ENCODE measurements at regions not wholly inside any gene's neighbourhood (a gene's known extent, or its start where the extent isn't known, plus 50 kb on each side); places are given as distances from the start of the nearest gene placed in this dataset.
"Not testable (repeated sequence)": the region's sequence is repeated elsewhere in the genome, so short reads cannot be mapped to it uniquely, and the experiment has no call there.

GRCh38 chr4:103424853-103425252 lies 226.7 kb upstream of the CENPE start:
- TF ChIP-seq LEF1 (IDR thresholded peaks at IDR 0.05; ENCODE audit: borderline replicate concordance), result no peak
- CTCF ChIA-PET, result no interaction called here
- POLR2A ChIA-PET, result no interaction called here
- DNase-seq (ENCODE audit: extremely low spot score), result no peak

GRCh38 chr4:103423261-103423660 lies 225.1 kb upstream of the CENPE start:
- TF ChIP-seq ELF4 (IDR thresholded peaks at IDR 0.05), result no peak
- TF ChIP-seq FOXM1 (IDR thresholded peaks at IDR 0.05; ENCODE audit: borderline replicate concordance), result no peak
- TF ChIP-seq ZNF384 (IDR thresholded peaks at IDR 0.05), result no peak
- TF ChIP-seq TARDBP (IDR thresholded peaks at IDR 0.05), result no peak
- no peak for TF ChIP-seq SUZ12 (IDR thresholded peaks at IDR 0.05)
- no peak for TF ChIP-seq NFRKB (IDR thresholded peaks at IDR 0.05)
- TF ChIP-seq PKNOX1 (IDR thresholded peaks at IDR 0.05), result no peak
- no peak for TF ChIP-seq BHLHE40 (IDR thresholded peaks at IDR 0.05; ENCODE audit: borderline replicate concordance)
- TF ChIP-seq HDGF (IDR thresholded peaks at IDR 0.05; ENCODE audit: borderline replicate concordance), result no peak
- TF ChIP-seq FOXA1 (IDR thresholded peaks at IDR 0.05), result no peak
- no peak for TF ChIP-seq L3MBTL2 (conservative IDR thresholded peaks at IDR 0.05)
- no peak for TF ChIP-seq FOXK2 (IDR thresholded peaks at IDR 0.05)
- TF ChIP-seq LEF1 (IDR thresholded peaks at IDR 0.05; ENCODE audit: borderline replicate concordance), result no peak
- no peak for TF ChIP-seq SP1 (IDR thresholded peaks at IDR 0.05)
- CTCF ChIA-PET, result no interaction called here
- no peak for DNase-seq (ENCODE audit: extremely low spot score)
- POLR2A ChIA-PET, result no interaction called here

GRCh38 chr4:103422467-103423219 lies 224.5 kb upstream of the CENPE start:
- TF ChIP-seq CTBP1 (IDR thresholded peaks at IDR 0.05; ENCODE audit: borderline replicate concordance) (no peak), L3MBTL2 (conservative IDR thresholded peaks at IDR 0.05) (no peak), FOXM1 (IDR thresholded peaks at IDR 0.05; ENCODE audit: borderline replicate concordance) (no peak), ARNT (IDR thresholded peaks at IDR 0.05) (no peak), SP1 (IDR thresholded peaks at IDR 0.05) (no peak), PKNOX1 (IDR thresholded peaks at IDR 0.05) (no peak), HDGF (IDR thresholded peaks at IDR 0.05; ENCODE audit: borderline replicate concordance) (no peak), ELF4 (IDR thresholded peaks at IDR 0.05) (no peak), NFRKB (IDR thresholded peaks at IDR 0.05) (no peak), SUZ12 (IDR thresholded peaks at IDR 0.05) (no peak), ZNF384 (IDR thresholded peaks at IDR 0.05) (no peak), BHLHE40 (IDR thresholded peaks at IDR 0.05; ENCODE audit: borderline replicate concordance) (no peak)
- POLR2A ChIA-PET, result no interaction called here
- CTCF ChIA-PET, result no interaction called here
- DNase-seq (ENCODE audit: extremely low spot score), result no peak

- ChIA-PET POLR2A (no interaction called here), CTCF (no interaction called here)
- no peak for TF ChIP-seq NFRKB (IDR thresholded peaks at IDR 0.05)
Measured at GRCh38 chr4:103415801-103416200, 217.7 kb upstream of the CENPE start.

GRCh38 chr4:103412646-103413045 lies 214.5 kb upstream of the CENPE start:
- POLR2A ChIA-PET; CTCF ChIA-PET; DNase-seq (ENCODE audit: extremely low spot score): not testable (repeated sequence)

More at GRCh38 chr4:103415801-103416200, 217.7 kb upstream of the CENPE start:
- no peak for DNase-seq (ENCODE audit: extremely low spot score)

GRCh38 chr4:103410386-103410785 lies 212.2 kb upstream of the CENPE start:
- POLR2A ChIA-PET, result no interaction called here
- CTCF ChIA-PET, result no interaction called here
- no peak for DNase-seq (ENCODE audit: extremely low spot score)
- TF ChIP-seq FOXA1 (IDR thresholded peaks at IDR 0.05), result no peak
- TF ChIP-seq SUZ12 (IDR thresholded peaks at IDR 0.05), result no peak
- TF ChIP-seq ARNT (IDR thresholded peaks at IDR 0.05), result no peak
- no peak for TF ChIP-seq BHLHE40 (IDR thresholded peaks at IDR 0.05; ENCODE audit: borderline replicate concordance)
- TF ChIP-seq LEF1 (IDR thresholded peaks at IDR 0.05; ENCODE audit: borderline replicate concordance), result no peak
- no peak for TF ChIP-seq CTBP1 (IDR thresholded peaks at IDR 0.05; ENCODE audit: borderline replicate concordance)
- no peak for TF ChIP-seq PKNOX1 (IDR thresholded peaks at IDR 0.05)
- TF ChIP-seq SP1 (IDR thresholded peaks at IDR 0.05), result no peak
- TF ChIP-seq FOXM1 (IDR thresholded peaks at IDR 0.05; ENCODE audit: borderline replicate concordance), result no peak
- TF ChIP-seq ZNF384 (IDR thresholded peaks at IDR 0.05), result no peak
- TF ChIP-seq FOXK2 (IDR thresholded peaks at IDR 0.05), result no peak
- TF ChIP-seq NFRKB (IDR thresholded peaks at IDR 0.05), result no peak
- no peak for TF ChIP-seq ELF4 (IDR thresholded peaks at IDR 0.05)
- TF ChIP-seq L3MBTL2 (conservative IDR thresholded peaks at IDR 0.05), result no peak
- no peak for TF ChIP-seq TARDBP (IDR thresholded peaks at IDR 0.05)
- no peak for TF ChIP-seq HDGF (IDR thresholded peaks at IDR 0.05; ENCODE audit: borderline replicate concordance)

GRCh38 chr4:103405415-103405814 lies 207.3 kb upstream of the CENPE start:
- TF ChIP-seq HDGF (IDR thresholded peaks at IDR 0.05; ENCODE audit: borderline replicate concordance) (no peak), ARNT (IDR thresholded peaks at IDR 0.05) (no peak), TARDBP (IDR thresholded peaks at IDR 0.05) (no peak), SP1 (IDR thresholded peaks at IDR 0.05) (no peak), ELF4 (IDR thresholded peaks at IDR 0.05) (no peak), FOXM1 (IDR thresholded peaks at IDR 0.05; ENCODE audit: borderline replicate concordance) (no peak), CTBP1 (IDR thresholded peaks at IDR 0.05; ENCODE audit: borderline replicate concordance) (no peak), FOXA1 (IDR thresholded peaks at IDR 0.05) (no peak), SUZ12 (IDR thresholded peaks at IDR 0.05) (no peak), PKNOX1 (IDR thresholded peaks at IDR 0.05) (no peak), NFRKB (IDR thresholded peaks at IDR 0.05) (no peak), BHLHE40 (IDR thresholded peaks at IDR 0.05; ENCODE audit: borderline replicate concordance) (no peak), ZNF384 (IDR thresholded peaks at IDR 0.05) (no peak), L3MBTL2 (conservative IDR thresholded peaks at IDR 0.05) (no peak), LEF1 (IDR thresholded peaks at IDR 0.05; ENCODE audit: borderline replicate concordance) (no peak), FOXK2 (IDR thresholded peaks at IDR 0.05) (no peak)
- CTCF ChIA-PET, result no interaction called here
- POLR2A ChIA-PET, result no interaction called here
- DNase-seq (ENCODE audit: extremely low spot score), result no peak

Data from HEK293T (cell line).